ENCODE measurements at regions not wholly inside any gene's neighbourhood (a gene's known extent, or its start where the extent isn't known, plus 50 kb on each side); places are given as distances from the start of the nearest gene placed in this dataset.

DNA sequence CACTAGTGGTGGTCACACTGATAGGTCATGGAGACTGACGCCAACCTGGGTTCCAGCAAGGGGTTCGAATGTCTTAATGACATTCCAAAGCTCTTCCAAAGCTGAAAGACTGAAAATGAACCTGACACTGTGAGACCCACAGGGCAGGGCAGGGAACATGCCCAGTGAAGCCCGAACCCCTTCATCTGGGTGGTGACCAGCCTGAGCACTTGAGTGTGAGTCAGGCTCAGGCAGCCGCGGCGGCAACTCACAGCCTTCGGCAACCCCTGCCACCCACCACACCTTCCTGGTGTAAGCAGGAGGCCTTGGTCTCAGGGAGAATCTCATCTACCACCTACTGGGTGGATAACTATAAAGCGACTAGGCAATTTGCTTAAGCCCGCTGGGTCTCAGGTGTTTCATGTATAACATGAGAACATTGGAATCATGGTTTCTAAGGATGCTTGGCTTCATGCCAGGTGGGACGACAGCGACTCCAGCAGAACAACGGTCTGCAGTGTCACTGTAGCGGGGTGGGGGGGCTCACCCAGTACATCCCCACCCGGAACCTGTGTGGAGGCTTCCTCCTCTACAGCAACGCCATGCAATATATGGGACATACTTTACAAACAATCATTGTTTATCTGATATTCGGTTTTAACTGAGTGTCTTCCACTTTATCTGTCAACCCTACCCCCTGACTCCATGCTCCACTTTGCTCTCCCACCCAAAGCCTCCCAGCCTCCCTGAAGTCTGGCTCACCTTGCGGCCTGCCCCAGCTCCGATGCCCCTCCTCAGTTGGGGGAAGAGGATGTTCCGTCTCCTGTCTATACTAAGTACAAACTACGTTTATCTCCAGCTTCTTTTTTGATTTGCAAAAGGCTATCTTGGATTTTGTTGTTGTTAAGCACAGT is 125.0 kb upstream of the MEF2A start:
- Histone ChIP-seq H3K27ac (ENCODE audit: low read depth in 2 of 2, low read length in 2 of 2) (no peak overlapping the region), H3K9ac (ENCODE audit: low read depth in 1 of 2, low read length in 2 of 2) (no peak overlapping the region), H3K27me3 (ENCODE audit: control insufficient read depth in 2 of 2, insufficient read depth in 2 of 2, low read length in 2 of 2) (no peaks in the 10 kb centered on the region), H3K9me3 (ENCODE audit: control insufficient read depth in 2 of 2, low read length in 2 of 2) (no peaks in the 10 kb centered on the region), H3K4me1 (ENCODE audit: control insufficient read depth in 2 of 2, insufficient read depth in 2 of 2, low read length in 2 of 2) (peaks cover 9 to 18% of the 10 kb centered on the region in 2 donors), H3K36me3 (ENCODE audit: control insufficient read depth in 2 of 2, insufficient read depth in 2 of 2, low read length in 2 of 2) (no peaks in the 10 kb centered on the region), H3K4me3 (ENCODE audit: low read length in 2 of 2) (no peak overlapping the region)

DNA sequence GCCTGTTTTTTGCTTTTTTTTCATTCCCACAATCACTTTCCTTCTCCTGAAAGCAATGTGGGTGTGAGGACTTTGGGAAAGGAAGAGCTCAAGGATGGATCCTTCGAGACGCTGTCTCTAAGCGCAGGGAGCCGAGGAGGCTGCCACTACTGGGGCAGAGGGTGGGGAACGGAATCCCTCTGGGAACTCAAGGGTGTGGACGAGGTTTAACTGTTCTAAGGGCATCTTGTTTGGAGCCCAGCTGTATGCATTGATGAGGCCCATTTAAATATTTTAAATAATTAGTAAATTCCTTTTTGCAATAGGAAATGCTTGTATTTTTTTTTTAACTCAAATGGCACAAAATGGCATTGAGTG is 124.4 kb upstream of the MEF2A start:
- Histone ChIP-seq H3K9ac (ENCODE audit: low read depth in 1 of 2, low read length in 2 of 2) (no peak overlapping the region), H3K4me1 (ENCODE audit: control insufficient read depth in 2 of 2, insufficient read depth in 2 of 2, low read length in 2 of 2) (peaks cover 6 to 13% of the 10 kb centered on the region in 2 donors), H3K27me3 (ENCODE audit: control insufficient read depth in 2 of 2, insufficient read depth in 2 of 2, low read length in 2 of 2) (no peaks in the 10 kb centered on the region), H3K27ac (ENCODE audit: low read depth in 2 of 2, low read length in 2 of 2) (no peak overlapping the region), H3K36me3 (ENCODE audit: control insufficient read depth in 2 of 2, insufficient read depth in 2 of 2, low read length in 2 of 2) (no peaks in the 10 kb centered on the region), H3K4me3 (ENCODE audit: low read length in 2 of 2) (no peak overlapping the region), H3K9me3 (ENCODE audit: control insufficient read depth in 2 of 2, low read length in 2 of 2) (no peaks in the 10 kb centered on the region)

DNA sequence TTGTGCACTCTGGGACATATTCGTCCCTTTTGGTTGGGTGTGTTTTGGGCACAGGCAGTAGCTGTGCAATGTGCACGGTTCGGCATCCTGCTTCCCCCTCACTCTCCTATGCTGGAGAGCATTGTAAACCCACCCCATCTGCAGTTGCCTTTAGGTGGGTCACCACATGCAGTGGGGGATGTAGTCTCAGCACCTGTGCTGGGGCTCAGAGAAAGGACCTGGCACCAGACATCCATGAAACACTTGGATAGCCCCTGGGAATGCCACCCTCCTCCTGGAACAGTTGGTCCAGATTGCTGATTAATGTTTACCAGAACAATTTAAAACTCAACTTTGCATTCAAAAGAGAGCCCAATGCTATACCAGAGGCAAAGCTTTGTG is 123.9 kb upstream of the MEF2A start:
- Histone ChIP-seq H3K27ac (ENCODE audit: low read depth in 2 of 2, low read length in 2 of 2) (peak overlapping the region in 1 of 2 donors; percentile 19), H3K36me3 (ENCODE audit: control insufficient read depth in 2 of 2, insufficient read depth in 2 of 2, low read length in 2 of 2) (no peaks in the 10 kb centered on the region), H3K27me3 (ENCODE audit: control insufficient read depth in 2 of 2, insufficient read depth in 2 of 2, low read length in 2 of 2) (no peaks in the 10 kb centered on the region), H3K9me3 (ENCODE audit: control insufficient read depth in 2 of 2, low read length in 2 of 2) (no peaks in the 10 kb centered on the region), H3K9ac (ENCODE audit: low read depth in 1 of 2, low read length in 2 of 2) (no peak overlapping the region), H3K4me3 (ENCODE audit: low read length in 2 of 2) (no peak overlapping the region), H3K4me1 (ENCODE audit: control insufficient read depth in 2 of 2, insufficient read depth in 2 of 2, low read length in 2 of 2) (peaks cover 6 to 13% of the 10 kb centered on the region in 2 donors)

DNA sequence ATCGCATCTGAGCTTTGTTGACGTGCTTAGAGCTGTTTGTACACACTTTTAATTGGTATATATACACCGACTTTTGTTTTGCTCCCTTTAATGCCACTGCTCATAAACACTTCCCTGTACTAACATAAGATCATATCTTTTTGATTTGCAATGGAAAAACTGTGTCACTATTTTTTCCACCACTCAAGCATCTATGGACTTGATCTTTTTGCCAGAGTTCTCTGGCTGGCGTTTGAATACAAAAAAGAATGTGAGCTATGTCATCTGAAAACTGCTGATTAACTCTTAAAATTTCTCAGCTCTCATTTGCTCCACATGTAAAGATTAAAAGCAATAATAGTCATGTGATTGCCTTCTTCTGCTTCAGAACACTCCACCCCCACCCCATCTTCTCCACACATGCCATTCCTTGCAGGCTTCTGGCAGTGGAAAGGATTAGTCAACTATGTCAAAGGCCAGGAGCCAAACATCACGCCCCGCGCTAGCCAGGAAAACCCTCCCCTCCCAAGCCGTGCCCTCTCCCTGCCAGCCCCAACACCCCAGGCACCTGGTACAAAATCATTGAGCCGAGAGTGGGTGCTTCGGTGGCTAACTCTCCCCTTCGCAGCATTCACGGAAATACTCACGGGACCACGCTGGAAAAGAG is 123.4 kb upstream of the MEF2A start:
- H3K9ac ChIP-seq (ENCODE audit: low read depth in 1 of 2, low read length in 2 of 2), result no peak overlapping the region
- no peaks in the 10 kb centered on the region for H3K36me3 ChIP-seq (ENCODE audit: control insufficient read depth in 2 of 2, insufficient read depth in 2 of 2, low read length in 2 of 2)
- H3K4me3 ChIP-seq (ENCODE audit: low read length in 2 of 2), result peak overlapping the region in 1 of 2 donors; percentile 15
- peaks cover 6 to 13% of the 10 kb centered on the region in 2 donors for H3K4me1 ChIP-seq (ENCODE audit: control insufficient read depth in 2 of 2, insufficient read depth in 2 of 2, low read length in 2 of 2)
- H3K27ac ChIP-seq (ENCODE audit: low read depth in 2 of 2, low read length in 2 of 2), result peak overlapping the region in 1 of 2 donors; percentile 19
- H3K9me3 ChIP-seq (ENCODE audit: control insufficient read depth in 2 of 2, low read length in 2 of 2), result no peaks in the 10 kb centered on the region
- H3K27me3 ChIP-seq (ENCODE audit: control insufficient read depth in 2 of 2, insufficient read depth in 2 of 2, low read length in 2 of 2), result no peaks in the 10 kb centered on the region

DNA sequence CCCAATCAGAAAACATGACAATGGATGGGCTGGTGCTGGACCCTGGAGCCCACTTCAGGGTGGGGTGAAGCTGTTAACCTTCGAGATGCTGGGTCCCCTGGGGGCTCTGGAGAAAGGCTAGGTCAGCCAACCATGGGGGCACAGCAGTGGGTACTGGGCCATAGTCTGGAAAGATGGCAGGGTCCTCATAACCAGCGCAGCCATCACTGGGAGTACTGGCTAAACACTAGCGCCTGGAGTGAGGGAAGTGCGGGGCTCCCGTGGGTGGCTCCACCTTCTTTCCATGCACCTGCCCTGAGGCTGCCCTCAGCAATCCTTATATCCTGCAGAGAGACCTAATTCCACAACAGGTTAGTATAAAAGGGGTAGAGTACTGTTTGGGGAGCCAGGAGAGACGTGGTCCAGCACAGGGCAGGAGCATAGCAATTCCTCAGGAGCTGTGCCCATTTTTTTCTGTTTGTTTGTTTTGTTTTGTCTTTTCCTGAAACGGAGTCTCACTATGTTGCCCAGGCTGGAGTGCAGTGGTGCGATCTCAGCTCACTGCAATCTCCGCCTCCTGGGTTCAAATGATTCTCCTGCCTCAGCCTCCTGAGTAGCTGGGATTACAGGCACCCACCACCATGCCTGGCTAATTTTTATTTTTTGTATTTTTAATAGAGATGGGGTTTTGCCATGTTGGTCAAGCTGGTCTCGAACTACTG is 122.6 kb upstream of the MEF2A start:
- H3K4me3 ChIP-seq (ENCODE audit: low read length in 2 of 2), result no peak overlapping the region
- no peaks in the 10 kb centered on the region for H3K9me3 ChIP-seq (ENCODE audit: control insufficient read depth in 2 of 2, low read length in 2 of 2)
- peaks cover 6 to 13% of the 10 kb centered on the region in 2 donors for H3K4me1 ChIP-seq (ENCODE audit: control insufficient read depth in 2 of 2, insufficient read depth in 2 of 2, low read length in 2 of 2)
- no peaks in the 10 kb centered on the region for H3K27me3 ChIP-seq (ENCODE audit: control insufficient read depth in 2 of 2, insufficient read depth in 2 of 2, low read length in 2 of 2)
- H3K9ac ChIP-seq (ENCODE audit: low read depth in 1 of 2, low read length in 2 of 2), result no peak overlapping the region
- no peak overlapping the region for H3K27ac ChIP-seq (ENCODE audit: low read depth in 2 of 2, low read length in 2 of 2)
- no peaks in the 10 kb centered on the region for H3K36me3 ChIP-seq (ENCODE audit: control insufficient read depth in 2 of 2, insufficient read depth in 2 of 2, low read length in 2 of 2)

DNA sequence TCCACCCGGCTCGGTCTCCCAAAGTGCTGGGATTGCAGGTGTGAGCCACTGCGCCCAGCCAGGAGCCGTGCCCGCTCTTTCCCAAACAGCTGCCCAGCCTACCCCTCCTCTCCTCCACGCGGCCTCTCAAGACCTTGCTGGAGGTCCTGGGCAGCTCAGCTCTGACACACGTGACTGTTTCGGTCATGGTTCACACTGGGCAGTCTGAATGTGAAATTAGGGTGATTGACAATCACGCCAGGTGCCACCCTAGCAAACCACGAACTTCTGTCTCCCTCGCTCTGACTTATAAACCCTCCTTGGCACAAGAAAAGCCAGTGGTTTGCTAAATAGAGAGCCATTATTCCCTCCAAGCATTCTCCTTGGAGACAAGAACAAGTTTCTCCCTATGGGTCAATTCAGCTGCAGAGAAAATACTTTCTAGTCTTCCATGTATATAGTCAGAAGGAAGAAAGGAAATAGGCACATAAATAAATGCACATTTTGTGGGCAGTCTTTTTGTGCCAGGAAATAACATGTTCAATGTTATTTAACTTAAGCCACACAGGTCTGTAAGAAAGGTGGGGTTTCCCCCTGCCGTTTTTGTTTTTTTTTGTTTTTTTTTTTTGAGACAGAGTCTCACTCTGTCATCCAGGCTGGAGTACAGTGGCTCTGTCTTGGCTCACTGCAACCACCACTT is 121.9 kb upstream of the MEF2A start:
- H3K36me3 ChIP-seq (ENCODE audit: control insufficient read depth in 2 of 2, insufficient read depth in 2 of 2, low read length in 2 of 2), result no peaks in the 10 kb centered on the region
- no peak overlapping the region for H3K4me3 ChIP-seq (ENCODE audit: low read length in 2 of 2)
- peaks cover 6 to 13% of the 10 kb centered on the region in 2 donors for H3K4me1 ChIP-seq (ENCODE audit: control insufficient read depth in 2 of 2, insufficient read depth in 2 of 2, low read length in 2 of 2)
- no peaks in the 10 kb centered on the region for H3K27me3 ChIP-seq (ENCODE audit: control insufficient read depth in 2 of 2, insufficient read depth in 2 of 2, low read length in 2 of 2)
- H3K27ac ChIP-seq (ENCODE audit: low read depth in 2 of 2, low read length in 2 of 2), result no peak overlapping the region
- H3K9ac ChIP-seq (ENCODE audit: low read depth in 1 of 2, low read length in 2 of 2), result no peak overlapping the region
- no peaks in the 10 kb centered on the region for H3K9me3 ChIP-seq (ENCODE audit: control insufficient read depth in 2 of 2, low read length in 2 of 2)

DNA sequence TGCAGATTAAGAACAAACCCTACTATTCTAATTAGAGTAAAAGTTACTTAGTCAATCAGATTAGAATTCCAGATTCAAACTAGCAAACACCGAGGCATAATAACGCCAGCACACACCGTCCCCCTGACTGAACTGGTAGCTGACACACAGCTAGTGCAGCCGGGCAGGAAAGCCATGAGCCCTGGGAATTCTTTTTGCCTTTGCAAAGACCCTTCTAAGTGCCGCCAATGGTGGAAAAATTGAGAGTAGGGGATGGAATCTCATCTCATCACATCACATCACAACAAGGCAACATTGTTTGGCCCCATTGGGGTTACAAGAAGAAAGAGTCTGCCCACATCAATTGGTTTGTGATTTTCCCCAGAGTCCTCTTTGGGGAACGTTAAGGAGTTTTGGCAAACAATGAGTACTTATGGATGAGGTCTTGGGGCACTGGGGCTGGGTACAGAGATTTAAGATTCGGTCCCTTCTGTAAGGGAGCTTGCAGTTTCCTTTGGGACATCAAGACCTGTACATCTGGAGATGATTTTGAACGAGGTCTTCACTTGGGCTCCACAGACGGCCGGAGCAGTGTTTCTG is 120.4 kb upstream of the MEF2A start:
- no peaks in the 10 kb centered on the region for H3K27me3 ChIP-seq (ENCODE audit: control insufficient read depth in 2 of 2, insufficient read depth in 2 of 2, low read length in 2 of 2)
- H3K9me3 ChIP-seq (ENCODE audit: control insufficient read depth in 2 of 2, low read length in 2 of 2), result no peaks in the 10 kb centered on the region
- no peaks in the 10 kb centered on the region for H3K36me3 ChIP-seq (ENCODE audit: control insufficient read depth in 2 of 2, insufficient read depth in 2 of 2, low read length in 2 of 2)
- H3K4me3 ChIP-seq (ENCODE audit: low read length in 2 of 2), result no peak overlapping the region
- H3K27ac ChIP-seq (ENCODE audit: low read depth in 2 of 2, low read length in 2 of 2), result no peak overlapping the region
- no peak overlapping the region for H3K9ac ChIP-seq (ENCODE audit: low read depth in 1 of 2, low read length in 2 of 2)
- peaks cover 7 to 14% of the 10 kb centered on the region in 2 donors for H3K4me1 ChIP-seq (ENCODE audit: control insufficient read depth in 2 of 2, insufficient read depth in 2 of 2, low read length in 2 of 2)

DNA sequence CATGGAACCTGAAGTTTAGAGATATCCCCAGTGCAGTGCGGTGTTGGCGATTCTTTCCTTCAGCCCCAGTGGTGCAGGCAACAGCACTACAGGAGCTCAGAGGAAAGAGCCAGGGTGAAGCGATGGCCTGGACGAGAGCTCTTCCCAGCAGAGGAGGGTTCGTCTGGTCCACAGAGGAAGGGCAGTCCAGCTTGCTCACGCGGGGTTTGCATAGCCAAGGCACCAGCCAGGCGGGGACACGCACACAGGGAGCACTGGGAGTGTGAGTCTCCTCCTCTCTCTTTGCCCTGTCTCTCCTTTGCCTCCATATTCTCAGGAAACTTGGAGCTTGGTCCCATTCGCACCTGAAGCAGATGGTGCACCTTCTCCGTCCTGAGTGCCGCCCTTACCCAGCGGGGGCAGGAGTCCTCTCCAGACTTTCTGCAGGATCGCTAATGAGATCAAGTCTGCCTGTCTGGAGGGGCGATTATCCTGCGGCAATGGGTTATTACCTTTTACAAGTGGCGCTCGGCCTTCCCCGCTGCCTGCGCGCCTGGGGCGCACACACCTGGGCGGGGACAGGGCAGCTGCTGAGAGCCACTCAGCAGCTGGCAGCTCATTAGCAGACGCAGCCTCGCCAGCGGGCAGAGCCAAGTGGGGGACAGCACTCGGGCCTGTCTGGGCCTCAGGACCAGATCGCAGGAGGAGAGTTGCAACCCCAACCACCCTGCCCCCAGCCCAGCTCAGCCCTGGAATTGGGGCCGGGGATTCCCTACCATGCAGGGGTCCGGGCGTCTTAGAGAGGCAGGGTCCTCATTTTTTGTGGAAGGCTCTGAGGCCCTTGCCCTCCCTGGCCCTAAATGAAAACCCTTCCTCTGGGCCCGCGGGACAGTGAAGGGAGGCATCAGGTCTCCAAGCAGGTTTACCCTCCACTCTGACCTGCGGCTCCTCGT is 119.0 kb upstream of the MEF2A start:
- H3K4me3 ChIP-seq (ENCODE audit: low read length in 2 of 2), result no peak overlapping the region
- no peak overlapping the region for H3K9ac ChIP-seq (ENCODE audit: low read depth in 1 of 2, low read length in 2 of 2)
- H3K36me3 ChIP-seq (ENCODE audit: control insufficient read depth in 2 of 2, insufficient read depth in 2 of 2, low read length in 2 of 2), result no peaks in the 10 kb centered on the region
- H3K9me3 ChIP-seq (ENCODE audit: control insufficient read depth in 2 of 2, low read length in 2 of 2), result no peaks in the 10 kb centered on the region
- H3K27ac ChIP-seq (ENCODE audit: low read depth in 2 of 2, low read length in 2 of 2), result no peak overlapping the region
- H3K4me1 ChIP-seq (ENCODE audit: control insufficient read depth in 2 of 2, insufficient read depth in 2 of 2, low read length in 2 of 2), result peaks cover 8 to 17% of the 10 kb centered on the region in 2 donors
- no peaks in the 10 kb centered on the region for H3K27me3 ChIP-seq (ENCODE audit: control insufficient read depth in 2 of 2, insufficient read depth in 2 of 2, low read length in 2 of 2)

All from mucosa of rectum (tissue), 2 donors.